Upper lobe of left lung (tissue), 6 donors: ENCODE measurements at regions not wholly inside any gene's neighbourhood (a gene's known extent, or its start where the extent isn't known, plus 50 kb on each side); places are given as distances from the start of the nearest gene placed in this dataset.

Experiments used
- ATAC-seq, 2 donors: fragments of 200-7000 bp; cut with Tn5 transposase; one replicate each; pipeline ENCODE4 v1.9.1; 2022; ENCODE audit warnings: mild to moderate bottlenecking in 2 of 2, moderate library complexity in 2 of 2; ENCODE audit not compliant: low FRiP score in 2 of 2
- DNase-seq, 2 donors: peaks; one replicate each; pipeline ENCODE4 v3.0.0-alpha.2; 2019 to 2020
- H3K27ac ChIP-seq, 4 donors: fragments of 200-600 bp; sonication (generic); one replicate each; pipeline ENCODE4 v1.5.1; 2016 to 2019
- H3K27me3 ChIP-seq, 4 donors: fragments of 200-600 bp; sonication (generic); one replicate each; pipeline ENCODE4 v1.5.1; 2017 to 2019
- H3K36me3 ChIP-seq, 4 donors: fragments of 200-600 bp; sonication (generic); one replicate each; pipeline ENCODE4 v1.5.1; 2016 to 2019
- H3K4me1 ChIP-seq, 4 donors: fragments of 200-600 bp; sonication (generic); one replicate each; pipeline ENCODE4 v1.5.1; 2018 to 2019
- H3K4me3 ChIP-seq, 4 donors: fragments of 200-600 bp; sonication (generic); one replicate each; pipeline ENCODE4 v1.5.1; 2017 to 2019; ENCODE audit warnings: mild to moderate bottlenecking in 2 of 4, moderate library complexity in 1 of 4
- H3K9me3 ChIP-seq, 4 donors: fragments of 200-600 bp; sonication (generic); one replicate each; pipeline ENCODE4 v1.5.1; 2018 to 2019
- EP300 ChIP-seq, 4 donors: sonication (generic); formaldehyde crosslinking; IDR thresholded peaks; one replicate each; pipeline ENCODE4 v1.5.1; 2017; ENCODE audit warnings: antibody characterized with exemption in 4 of 4, control low read depth in 2 of 4
- POLR2A ChIP-seq, 4 donors: fragments of 450-650 bp; IDR thresholded peaks; one replicate each; pipeline ENCODE4 v1.5.1; 2016 to 2017; ENCODE audit warnings: antibody characterized with exemption in 4 of 4, mild to moderate bottlenecking in 2 of 4
- POLR2AphosphoS5 ChIP-seq, 2 donors: sonication (generic); formaldehyde crosslinking; IDR thresholded peaks; one replicate each; pipeline ENCODE4 v1.5.1; 2017; ENCODE audit warnings: antibody characterized with exemption in 2 of 2
- WGBS, 2 donors: methylation state at CpG; one replicate each; pipeline ENCODE4 v1.1.5; 2017 to 2018; 5-methylcytosine and 5-hydroxymethylcytosine counted together
- TF ChIP-seq, protein P1 (sequence below), 6 experiments: fragments of 450-650 bp in 4 of 6; fragments of 200-600 bp in 2 of 6; sonication (generic) in 2 of 6; IDR thresholded peaks; one replicate each; pipeline ENCODE4 v1.5.1; 2016 to 2019; ENCODE audit warnings: antibody characterized with exemption in 6 of 6
- donor health status: DM: no; HTN: no; CAD: no; lungs with moderate emphysema.
- donor health status: DM: no; HTN: yes; CAD: no; lungs with severe emphysema.

- Histone ChIP-seq H3K27me3 (no peaks in the 10 kb centered on the region), H3K4me1 (no peaks in the 10 kb centered on the region), H3K36me3 (no peaks in the 10 kb centered on the region), H3K9me3 (no peaks in the 10 kb centered on the region), H3K27ac (no peak overlapping the region), H3K4me3 (no peak overlapping the region)
- TF ChIP-seq EP300 (IDR thresholded peaks at IDR 0.05): no peak
- TF ChIP-seq, protein P1, sequence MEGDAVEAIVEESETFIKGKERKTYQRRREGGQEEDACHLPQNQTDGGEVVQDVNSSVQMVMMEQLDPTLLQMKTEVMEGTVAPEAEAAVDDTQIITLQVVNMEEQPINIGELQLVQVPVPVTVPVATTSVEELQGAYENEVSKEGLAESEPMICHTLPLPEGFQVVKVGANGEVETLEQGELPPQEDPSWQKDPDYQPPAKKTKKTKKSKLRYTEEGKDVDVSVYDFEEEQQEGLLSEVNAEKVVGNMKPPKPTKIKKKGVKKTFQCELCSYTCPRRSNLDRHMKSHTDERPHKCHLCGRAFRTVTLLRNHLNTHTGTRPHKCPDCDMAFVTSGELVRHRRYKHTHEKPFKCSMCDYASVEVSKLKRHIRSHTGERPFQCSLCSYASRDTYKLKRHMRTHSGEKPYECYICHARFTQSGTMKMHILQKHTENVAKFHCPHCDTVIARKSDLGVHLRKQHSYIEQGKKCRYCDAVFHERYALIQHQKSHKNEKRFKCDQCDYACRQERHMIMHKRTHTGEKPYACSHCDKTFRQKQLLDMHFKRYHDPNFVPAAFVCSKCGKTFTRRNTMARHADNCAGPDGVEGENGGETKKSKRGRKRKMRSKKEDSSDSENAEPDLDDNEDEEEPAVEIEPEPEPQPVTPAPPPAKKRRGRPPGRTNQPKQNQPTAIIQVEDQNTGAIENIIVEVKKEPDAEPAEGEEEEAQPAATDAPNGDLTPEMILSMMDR (IDR thresholded peaks at IDR 0.05): no peak
- no peak for TF ChIP-seq POLR2AphosphoS5 (IDR thresholded peaks at IDR 0.05)
- no peak for TF ChIP-seq POLR2A (IDR thresholded peaks at IDR 0.05)
- 73 to 81% methylated on average over 3 of the region's 3 CpGs for WGBS, 2 donors
- ATAC-seq (no peak), DNase-seq (no peak)
These were observed 94.1 kb upstream of the CREB5 start for GRCh38 chr7:28318101-28318762.

GRCh38 chr7:28323833-28324232 lies 88.5 kb upstream of the CREB5 start:
- no peaks in the 10 kb centered on the region for H3K27me3 ChIP-seq
- H3K4me3 ChIP-seq: no peak overlapping the region
- no peaks in the 10 kb centered on the region for H3K9me3 ChIP-seq
- DNase-seq (no peak), ATAC-seq (no peak)
- 84 to 90% methylated on average over 7 of the region's 7 CpGs for WGBS, 2 donors
- no peaks in the 10 kb centered on the region for H3K36me3 ChIP-seq
- TF ChIP-seq EP300 (IDR thresholded peaks at IDR 0.05): no peak
- TF ChIP-seq, protein P1 (IDR thresholded peaks at IDR 0.05): no peak
- no peak for TF ChIP-seq POLR2AphosphoS5 (IDR thresholded peaks at IDR 0.05)
- TF ChIP-seq POLR2A (IDR thresholded peaks at IDR 0.05): no peak
- no peaks in the 10 kb centered on the region for H3K4me1 ChIP-seq
- no peak overlapping the region for H3K27ac ChIP-seq

DNA sequence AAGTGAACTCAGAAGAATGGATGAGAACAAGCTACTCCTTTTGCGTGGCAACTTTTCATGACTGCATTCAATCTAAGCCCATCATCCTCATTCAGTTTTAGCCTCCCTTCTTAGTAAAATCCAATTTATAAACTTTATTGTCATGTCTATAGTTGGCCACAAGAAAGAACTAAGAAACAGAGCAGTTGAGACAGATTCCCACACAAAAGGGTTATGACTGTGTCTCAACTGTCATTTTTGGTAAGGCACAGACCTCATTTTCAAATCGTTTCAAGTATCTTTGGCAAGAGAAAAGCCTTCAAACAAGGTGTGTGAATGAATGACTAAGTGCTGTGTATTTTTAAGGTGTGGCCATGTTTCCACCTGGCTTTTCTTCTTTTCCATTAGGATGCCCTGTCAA lies 84.2 kb upstream of the CREB5 start:
- Histone ChIP-seq H3K4me1 (no peaks in the 10 kb centered on the region), H3K9me3 (no peaks in the 10 kb centered on the region), H3K36me3 (no peaks in the 10 kb centered on the region), H3K27ac (no peak overlapping the region), H3K4me3 (no peak overlapping the region), H3K27me3 (no peaks in the 10 kb centered on the region)
- DNase-seq: no peak
- WGBS, 2 donors: 77 to 81% methylated on average over 2 of the region's 2 CpGs
- no peak for ATAC-seq
- no peak for TF ChIP-seq EP300 (IDR thresholded peaks at IDR 0.05)
- no peak for TF ChIP-seq POLR2A (IDR thresholded peaks at IDR 0.05)
- TF ChIP-seq, protein P1 (IDR thresholded peaks at IDR 0.05): no peak

DNA sequence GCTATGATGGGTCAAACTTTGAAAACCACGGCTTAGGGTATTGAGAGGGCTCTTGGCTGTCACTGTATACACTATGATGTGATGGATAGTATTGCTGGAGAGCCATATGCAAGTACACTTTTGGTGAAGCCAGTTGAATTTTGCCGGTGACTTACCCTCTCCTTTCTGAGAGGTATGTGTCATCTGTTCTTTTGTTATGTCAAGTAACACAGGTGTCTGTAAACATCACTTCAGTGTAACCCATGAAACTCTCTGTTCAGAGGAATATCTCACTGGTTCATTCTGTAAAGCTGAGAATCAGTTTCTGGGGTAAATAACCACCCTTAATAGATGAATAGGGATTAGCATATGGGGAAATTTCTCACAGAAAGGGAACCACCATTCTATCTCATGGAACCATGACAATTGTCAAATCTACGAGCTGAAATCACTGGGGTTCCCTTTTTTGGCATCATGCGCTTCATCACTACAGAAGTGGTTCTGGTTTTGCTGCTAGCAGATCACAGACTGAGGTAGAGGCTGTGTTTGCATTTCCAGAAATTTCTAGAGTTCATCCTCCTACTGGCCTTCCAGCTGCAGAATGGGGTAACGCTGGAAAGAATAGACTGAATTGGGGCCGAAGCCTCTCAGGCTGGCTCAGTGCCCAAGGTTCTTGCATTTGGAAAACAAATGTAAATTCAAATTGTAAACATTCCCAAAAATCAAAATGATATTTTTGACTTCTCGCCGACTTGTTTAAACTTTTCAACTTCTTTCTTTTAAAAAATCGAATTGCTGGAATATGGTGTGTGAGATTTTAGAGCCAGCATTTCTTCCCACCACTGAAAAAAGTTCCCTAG lies 83.3 kb upstream of the CREB5 start:
- DNase-seq: no peak

More for the DNA sequence above, 83.3 kb upstream of the CREB5 start:
- no peak for ATAC-seq
- no peak overlapping the region for H3K4me3 ChIP-seq
- H3K27ac ChIP-seq: no peak overlapping the region
- H3K9me3 ChIP-seq: no peaks in the 10 kb centered on the region
- H3K27me3 ChIP-seq: no peaks in the 10 kb centered on the region
- H3K4me1 ChIP-seq: no peaks in the 10 kb centered on the region
- WGBS, 2 donors: 76 to 78% methylated on average over 9 of the region's 9 CpGs
- TF ChIP-seq, protein P1 (IDR thresholded peaks at IDR 0.05): no peak
- no peak for TF ChIP-seq POLR2A (IDR thresholded peaks at IDR 0.05)
- TF ChIP-seq POLR2AphosphoS5 (IDR thresholded peaks at IDR 0.05): no peak
- TF ChIP-seq EP300 (IDR thresholded peaks at IDR 0.05): no peak
- no peaks in the 10 kb centered on the region for H3K36me3 ChIP-seq
